ENCODE measurements at regions not wholly inside any gene's neighbourhood (a gene's known extent, or its start where the extent isn't known, plus 50 kb on each side); places are given as distances from the start of the nearest gene placed in this dataset.

DNA sequence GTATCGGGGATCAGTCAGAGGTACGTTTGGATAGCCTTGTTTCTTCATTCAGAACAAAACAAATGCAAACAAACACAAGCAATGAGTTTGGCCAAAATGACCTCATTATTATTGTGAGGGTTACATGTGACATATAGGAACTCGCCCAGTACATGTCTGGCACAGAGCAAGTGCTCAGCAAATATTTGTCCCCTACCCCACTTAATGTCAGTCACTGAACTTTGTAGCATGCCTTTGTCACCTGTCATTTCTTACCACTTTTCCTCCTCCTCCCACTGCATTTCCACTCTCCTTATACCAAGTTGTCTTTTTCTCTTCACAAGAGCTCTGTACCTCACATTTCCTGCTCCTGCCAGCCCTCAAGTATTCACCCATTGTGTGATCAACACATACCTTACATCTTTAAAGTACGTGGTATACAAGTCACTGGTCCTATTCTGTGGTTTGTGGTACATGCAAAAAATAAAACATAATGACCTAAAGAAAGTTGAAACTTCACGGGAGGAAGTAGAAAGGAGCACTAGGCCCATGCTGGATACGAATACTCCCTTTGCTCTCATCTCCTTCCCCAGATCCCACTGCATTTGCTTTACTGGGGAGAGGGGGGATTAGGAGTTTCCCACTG lies 236.0 kb downstream of the INHBA start:
- TF ChIP-seq CTCF (IDR thresholded peaks at IDR 0.05): no peak
- TF ChIP-seq POLR2A (IDR thresholded peaks at IDR 0.05): no peak
